ENCODE measurements at regions not wholly inside any gene's neighbourhood (a gene's known extent, or its start where the extent isn't known, plus 50 kb on each side); places are given as distances from the start of the nearest gene placed in this dataset.

- no peak overlapping the region for H2BK12ac ChIP-seq (ENCODE audit: low read length)
- no peak overlapping the region for H3K4me2 ChIP-seq (ENCODE audit: low read length)
- no peaks in the 10 kb centered on the region for H3K79me1 ChIP-seq (ENCODE audit: low read length)
- no peak overlapping the region for H2BK120ac ChIP-seq (ENCODE audit: insufficient read depth, low read length, poor library complexity)
- DNase-seq: no peak
- no peaks in the 10 kb centered on the region for H3K36me3 ChIP-seq (ENCODE audit: control insufficient read depth in 1 of 2, insufficient read depth in 2 of 2, low read length in 2 of 2)
- H3K4ac ChIP-seq (ENCODE audit: low read depth, low read length): no peak overlapping the region
- H2AFZ ChIP-seq (ENCODE audit: insufficient read depth, low read length, poor library complexity): no peak overlapping the region
- H3K9me3 ChIP-seq (ENCODE audit: insufficient read depth, low read depth, low read length): no peaks in the 10 kb centered on the region
- H3K18ac ChIP-seq (ENCODE audit: low read length): no peak overlapping the region
- no peak overlapping the region for H4K8ac ChIP-seq (ENCODE audit: low read depth, low read length)
- no peak overlapping the region for H2BK5ac ChIP-seq (ENCODE audit: low read depth, low read length, poor library complexity)
- H4K12ac ChIP-seq (ENCODE audit: low read depth, low read length): no peak overlapping the region
- WGBS (ENCODE audit: extremely low coverage, insufficient coverage, insufficient read length): no CpG with 5 or more reads among the region's 5 CpGs
- H3K27me3 ChIP-seq (ENCODE audit: insufficient read depth, low read length): no peaks in the 10 kb centered on the region
- no peak overlapping the region for H3K9ac ChIP-seq (ENCODE audit: low read length)
- H3K79me2 ChIP-seq (ENCODE audit: control insufficient read depth, insufficient read depth, low read length, poor library complexity): peaks cover 1% of the 10 kb centered on the region
- H3K27ac ChIP-seq (ENCODE audit: low read depth, low read length): no peak overlapping the region
- H3K4me3 ChIP-seq (ENCODE audit: low read depth, low read length): no peak overlapping the region
- no peak overlapping the region for H3K23ac ChIP-seq (ENCODE audit: low read length)
- H4K91ac ChIP-seq (ENCODE audit: low read depth, low read length): no peak overlapping the region
- H2AK5ac ChIP-seq (ENCODE audit: low read length): no peak overlapping the region
- no peaks in the 10 kb centered on the region for H3K4me1 ChIP-seq (ENCODE audit: control insufficient read depth in 1 of 2, insufficient read depth in 2 of 2, low read length in 2 of 2)
- no peak overlapping the region for H3K14ac ChIP-seq (ENCODE audit: low read length)
These were observed 72.6 kb downstream of the BBS10 start for GRCh38 chr12:76275511-76276093.

- Histone ChIP-seq H3K9ac (ENCODE audit: low read length) (no peak overlapping the region), H3K27ac (ENCODE audit: low read depth, low read length) (no peak overlapping the region), H3K4ac (ENCODE audit: low read depth, low read length) (no peak overlapping the region), H3K36me3 (ENCODE audit: control insufficient read depth in 1 of 2, insufficient read depth in 2 of 2, low read length in 2 of 2) (no peaks in the 10 kb centered on the region), H3K18ac (ENCODE audit: low read length) (no peak overlapping the region), H3K14ac (ENCODE audit: low read length) (no peak overlapping the region), H2BK12ac (ENCODE audit: low read length) (no peak overlapping the region), H2BK5ac (ENCODE audit: low read depth, low read length, poor library complexity) (no peak overlapping the region), H3K79me1 (ENCODE audit: low read length) (no peaks in the 10 kb centered on the region), H2BK120ac (ENCODE audit: insufficient read depth, low read length, poor library complexity) (no peak overlapping the region), H3K23ac (ENCODE audit: low read length) (no peak overlapping the region), H4K12ac (ENCODE audit: low read depth, low read length) (no peak overlapping the region), H4K8ac (ENCODE audit: low read depth, low read length) (no peak overlapping the region), H2AK5ac (ENCODE audit: low read length) (no peak overlapping the region), H3K4me3 (ENCODE audit: low read depth, low read length) (no peak overlapping the region), H3K79me2 (ENCODE audit: control insufficient read depth, insufficient read depth, low read length, poor library complexity) (peaks cover 1% of the 10 kb centered on the region), H3K9me3 (ENCODE audit: insufficient read depth, low read depth, low read length) (no peaks in the 10 kb centered on the region), H2AFZ (ENCODE audit: insufficient read depth, low read length, poor library complexity) (no peak overlapping the region), H3K4me2 (ENCODE audit: low read length) (no peak overlapping the region), H3K27me3 (ENCODE audit: insufficient read depth, low read length) (no peaks in the 10 kb centered on the region), H3K4me1 (ENCODE audit: control insufficient read depth in 1 of 2, insufficient read depth in 2 of 2, low read length in 2 of 2) (no peaks in the 10 kb centered on the region), H4K91ac (ENCODE audit: low read depth, low read length) (no peak overlapping the region)
- no peak for DNase-seq
- no CpG with 5 or more reads among the region's 3 CpGs for WGBS (ENCODE audit: extremely low coverage, insufficient coverage, insufficient read length)
These were observed 73.7 kb downstream of the BBS10 start for GRCh38 chr12:76274420-76275083.

- H3K4me1 ChIP-seq (ENCODE audit: control insufficient read depth in 1 of 2, insufficient read depth in 2 of 2, low read length in 2 of 2): no peaks in the 10 kb centered on the region
- WGBS (ENCODE audit: extremely low coverage, insufficient coverage, insufficient read length): no CpG with 5 or more reads among the region's 4 CpGs
- H3K18ac ChIP-seq (ENCODE audit: low read length): no peak overlapping the region
- no peak overlapping the region for H2AK5ac ChIP-seq (ENCODE audit: low read length)
- no peaks in the 10 kb centered on the region for H3K79me1 ChIP-seq (ENCODE audit: low read length)
- H3K9ac ChIP-seq (ENCODE audit: low read length): no peak overlapping the region
- H3K4me3 ChIP-seq (ENCODE audit: low read depth, low read length): no peak overlapping the region
- no peaks in the 10 kb centered on the region for H3K36me3 ChIP-seq (ENCODE audit: control insufficient read depth in 1 of 2, insufficient read depth in 2 of 2, low read length in 2 of 2)
- no peak overlapping the region for H4K12ac ChIP-seq (ENCODE audit: low read depth, low read length)
- no peak overlapping the region for H3K4ac ChIP-seq (ENCODE audit: low read depth, low read length)
- no peak overlapping the region for H2BK120ac ChIP-seq (ENCODE audit: insufficient read depth, low read length, poor library complexity)
- DNase-seq: no peak
- H2BK5ac ChIP-seq (ENCODE audit: low read depth, low read length, poor library complexity): no peak overlapping the region
- peaks cover 1% of the 10 kb centered on the region for H3K79me2 ChIP-seq (ENCODE audit: control insufficient read depth, insufficient read depth, low read length, poor library complexity)
- no peak overlapping the region for H4K8ac ChIP-seq (ENCODE audit: low read depth, low read length)
- H2AFZ ChIP-seq (ENCODE audit: insufficient read depth, low read length, poor library complexity): no peak overlapping the region
- no peak overlapping the region for H4K91ac ChIP-seq (ENCODE audit: low read depth, low read length)
- H3K9me3 ChIP-seq (ENCODE audit: insufficient read depth, low read depth, low read length): no peaks in the 10 kb centered on the region
- H2BK12ac ChIP-seq (ENCODE audit: low read length): no peak overlapping the region
- H3K4me2 ChIP-seq (ENCODE audit: low read length): no peak overlapping the region
- H3K14ac ChIP-seq (ENCODE audit: low read length): no peak overlapping the region
- no peaks in the 10 kb centered on the region for H3K27me3 ChIP-seq (ENCODE audit: insufficient read depth, low read length)
- H3K27ac ChIP-seq (ENCODE audit: low read depth, low read length): no peak overlapping the region
- no peak overlapping the region for H3K23ac ChIP-seq (ENCODE audit: low read length)
These were observed 75.9 kb downstream of the BBS10 start for GRCh38 chr12:76272287-76272686.

- H3K4me2 ChIP-seq (ENCODE audit: low read length): no peak overlapping the region
- no peak for DNase-seq
- H3K79me1 ChIP-seq (ENCODE audit: low read length): no peaks in the 10 kb centered on the region
- no peaks in the 10 kb centered on the region for H3K36me3 ChIP-seq (ENCODE audit: control insufficient read depth in 1 of 2, insufficient read depth in 2 of 2, low read length in 2 of 2)
- H4K8ac ChIP-seq (ENCODE audit: low read depth, low read length): no peak overlapping the region
- no peaks in the 10 kb centered on the region for H3K79me2 ChIP-seq (ENCODE audit: control insufficient read depth, insufficient read depth, low read length, poor library complexity)
- no peak overlapping the region for H2BK12ac ChIP-seq (ENCODE audit: low read length)
- H2AFZ ChIP-seq (ENCODE audit: insufficient read depth, low read length, poor library complexity): no peak overlapping the region
- H2AK5ac ChIP-seq (ENCODE audit: low read length): no peak overlapping the region
- H3K4me1 ChIP-seq (ENCODE audit: control insufficient read depth in 1 of 2, insufficient read depth in 2 of 2, low read length in 2 of 2): no peaks in the 10 kb centered on the region
- no peaks in the 10 kb centered on the region for H3K27me3 ChIP-seq (ENCODE audit: insufficient read depth, low read length)
- no peaks in the 10 kb centered on the region for H3K9me3 ChIP-seq (ENCODE audit: insufficient read depth, low read depth, low read length)
- no peak overlapping the region for H3K23ac ChIP-seq (ENCODE audit: low read length)
- H2BK5ac ChIP-seq (ENCODE audit: low read depth, low read length, poor library complexity): no peak overlapping the region
- H3K14ac ChIP-seq (ENCODE audit: low read length): no peak overlapping the region
- H3K4ac ChIP-seq (ENCODE audit: low read depth, low read length): no peak overlapping the region
- no peak overlapping the region for H4K91ac ChIP-seq (ENCODE audit: low read depth, low read length)
- H3K4me3 ChIP-seq (ENCODE audit: low read depth, low read length): no peak overlapping the region
- no peak overlapping the region for H4K12ac ChIP-seq (ENCODE audit: low read depth, low read length)
- H2BK120ac ChIP-seq (ENCODE audit: insufficient read depth, low read length, poor library complexity): no peak overlapping the region
- H3K27ac ChIP-seq (ENCODE audit: low read depth, low read length): no peak overlapping the region
- H3K18ac ChIP-seq (ENCODE audit: low read length): no peak overlapping the region
- no CpG with 5 or more reads among the region's 2 CpGs for WGBS (ENCODE audit: extremely low coverage, insufficient coverage, insufficient read length)
- no peak overlapping the region for H3K9ac ChIP-seq (ENCODE audit: low read length)
These were observed 77.4 kb downstream of the BBS10 start for GRCh38 chr12:76270657-76271358.

Data from trophoblast cell (in vitro differentiated cells and primary cell).